ENCODE measurements at regions not wholly inside any gene's neighbourhood (a gene's known extent, or its start where the extent isn't known, plus 50 kb on each side); places are given as distances from the start of the nearest gene placed in this dataset.

- no peak for TF ChIP-seq ZNF274 (IDR thresholded peaks at IDR 0.05; ENCODE audit: borderline replicate concordance, extremely low read depth, low read length)
- TF ChIP-seq KDM1A (IDR thresholded peaks at IDR 0.05; ENCODE audit: borderline replicate concordance, low read length) = no peak
- TF ChIP-seq CHD1 (IDR thresholded peaks at IDR 0.05; ENCODE audit: low read depth, low read length) = no peak
- TF ChIP-seq CTBP2 (IDR thresholded peaks at IDR 0.05; ENCODE audit: borderline replicate concordance, insufficient read depth, insufficient read length, low read length) = no peak
Observed at GRCh38 chr7:115613836-115614235, 416.7 kb downstream of the TFEC start (continued).
